DND-41 (cell line): ENCODE measurements at regions not wholly inside any gene's neighbourhood (a gene's known extent, or its start where the extent isn't known, plus 50 kb on each side); places are given as distances from the start of the nearest gene placed in this dataset.

Experiments used
- ATAC-seq: fragments of 200-7000 bp; cut with Tn5 transposase; 3 replicates; pipeline ENCODE4 v1.9.1; 2021; ENCODE audit warnings: low read depth; ENCODE audit not compliant: insufficient read depth
- DNase-seq: peaks from one replicate; pipeline ENCODE4 v3.0.0-alpha.2; 2020
- H2AFZ ChIP-seq: 2 replicates; pipeline ENCODE4 v1.6.0; 2012; ENCODE audit warnings: low read depth, low read length
- H3K27ac ChIP-seq: 2 replicates; pipeline ENCODE4 v1.5.1; 2012; ENCODE audit warnings: low read length, inconsistent platforms
- H3K27me3 ChIP-seq: fragments of 200-600 bp; sonication (generic); 2 replicates; pipeline ENCODE4 v1.6.0; 2012; ENCODE audit warnings: low read length, mild to moderate bottlenecking, inconsistent platforms; ENCODE audit not compliant: insufficient read depth, poor library complexity
- H3K36me3 ChIP-seq: 2 replicates; pipeline ENCODE4 v1.5.1; 2012; ENCODE audit warnings: low read length, inconsistent platforms; ENCODE audit not compliant: insufficient read depth
- H3K4me1 ChIP-seq: 2 replicates; pipeline ENCODE4 v1.5.1; 2012; ENCODE audit warnings: mild to moderate bottlenecking, low read length; ENCODE audit not compliant: insufficient read depth
- H3K4me2 ChIP-seq: 2 replicates; pipeline ENCODE4 v1.6.0; 2012; ENCODE audit warnings: mild to moderate bottlenecking, moderate library complexity, low read length, inconsistent platforms; ENCODE audit not compliant: insufficient read depth
- H3K4me3 ChIP-seq, 2 experiments: fragments of 200-600 bp in 1 of 2; shearing (Covaris generic) in 1 of 2; 2 replicates each; pipeline ENCODE4 v1.5.1; 2012 to 2016; ENCODE audit warnings: inconsistent platforms in 2 of 2, low read length in 2 of 2, mild to moderate bottlenecking in 2 of 2, low read depth in 1 of 2, moderate library complexity in 1 of 2
- H3K79me2 ChIP-seq: 2 replicates; pipeline ENCODE4 v1.6.0; 2012; ENCODE audit warnings: low read length, inconsistent platforms; ENCODE audit not compliant: insufficient read depth
- H3K9ac ChIP-seq: 2 replicates; pipeline ENCODE4 v1.6.0; 2012; ENCODE audit warnings: low read depth, mild to moderate bottlenecking, inconsistent platforms, low read length, moderate library complexity
- H3K9me3 ChIP-seq: 2 replicates; pipeline ENCODE4 v1.5.1; 2012; ENCODE audit warnings: low read length, moderate library complexity, mild to moderate bottlenecking, inconsistent platforms; ENCODE audit not compliant: insufficient read depth, severe bottlenecking
- H4K20me1 ChIP-seq: 2 replicates; pipeline ENCODE4 v1.6.0; 2012; ENCODE audit warnings: low read length; ENCODE audit not compliant: insufficient read depth
- CTCF ChIP-seq: IDR thresholded peaks from 2 replicates; pipeline ENCODE4 v1.5.1; 2012; ENCODE audit warnings: borderline replicate concordance, low read length, moderate library complexity, mild to moderate bottlenecking; ENCODE audit not compliant: poor library complexity, severe bottlenecking; ENCODE audit errors: extremely low read depth
- EZH2 ChIP-seq: IDR thresholded peaks from 3 replicates; pipeline ENCODE4 v1.6.1; 2012; ENCODE audit warnings: borderline replicate concordance, low read depth, mild to moderate bottlenecking, moderate library complexity, low read length, inconsistent platforms; ENCODE audit not compliant: severe bottlenecking

GRCh38 chr18:11412811-11413210 lies 196.6 kb upstream of the SLC35G4 start:
- H2AFZ ChIP-seq = no peak overlapping the region
- no peaks in the 10 kb centered on the region for H4K20me1 ChIP-seq
- no peak overlapping the region for H3K9ac ChIP-seq
- TF ChIP-seq CTCF = no peak
- TF ChIP-seq EZH2 = no peak
- no peaks in the 10 kb centered on the region for H3K36me3 ChIP-seq
- H3K9me3 ChIP-seq = no peaks in the 10 kb centered on the region
- H3K27ac ChIP-seq = no peak overlapping the region
- H3K4me1 ChIP-seq = no peaks in the 10 kb centered on the region
- H3K4me3 ChIP-seq = no peak overlapping the region
- no peaks in the 10 kb centered on the region for H3K27me3 ChIP-seq
- no peak overlapping the region for H3K4me2 ChIP-seq
- ATAC-seq = no peak
- no peaks in the 10 kb centered on the region for H3K79me2 ChIP-seq
- DNase-seq = no peak

GRCh38 chr18:11411048-11411447 lies 198.3 kb upstream of the SLC35G4 start:
- H3K79me2 ChIP-seq = no peaks in the 10 kb centered on the region
- no peaks in the 10 kb centered on the region for H3K36me3 ChIP-seq
- no peaks in the 10 kb centered on the region for H3K9me3 ChIP-seq
- H4K20me1 ChIP-seq = no peaks in the 10 kb centered on the region
- no peak overlapping the region for H2AFZ ChIP-seq
- H3K4me3 ChIP-seq = no peak overlapping the region
- no peaks in the 10 kb centered on the region for H3K4me1 ChIP-seq
- no peak overlapping the region for H3K9ac ChIP-seq
- H3K27ac ChIP-seq = no peak overlapping the region
- no peak for TF ChIP-seq CTCF
- no peak for TF ChIP-seq EZH2
- H3K27me3 ChIP-seq = no peaks in the 10 kb centered on the region
- H3K4me2 ChIP-seq = no peak overlapping the region
- DNase-seq (no peak), ATAC-seq (no peak)

- H3K9ac ChIP-seq = no peak overlapping the region
- DNase-seq (no peak), ATAC-seq (no peak)
- no peaks in the 10 kb centered on the region for H3K27me3 ChIP-seq
- no peaks in the 10 kb centered on the region for H3K79me2 ChIP-seq
- H3K27ac ChIP-seq = no peak overlapping the region
- H3K4me2 ChIP-seq = no peak overlapping the region
- H3K4me3 ChIP-seq = no peak overlapping the region
- no peak overlapping the region for H2AFZ ChIP-seq
- H3K9me3 ChIP-seq = no peaks in the 10 kb centered on the region
- H4K20me1 ChIP-seq = no peaks in the 10 kb centered on the region
- no peaks in the 10 kb centered on the region for H3K36me3 ChIP-seq
- no peaks in the 10 kb centered on the region for H3K4me1 ChIP-seq
- TF ChIP-seq CTCF (no peak), EZH2 (no peak)
These were observed 200.8 kb upstream of the SLC35G4 start for GRCh38 chr18:11408555-11409065.

- Histone ChIP-seq H3K9me3 (no peaks in the 10 kb centered on the region), H3K79me2 (no peaks in the 10 kb centered on the region), H3K27me3 (no peaks in the 10 kb centered on the region), H3K36me3 (no peaks in the 10 kb centered on the region), H3K9ac (no peak overlapping the region), H4K20me1 (no peaks in the 10 kb centered on the region), H3K27ac (no peak overlapping the region), H3K4me1 (no peaks in the 10 kb centered on the region), H3K4me2 (no peak overlapping the region), H2AFZ (no peak overlapping the region), H3K4me3 (no peak overlapping the region)
- TF ChIP-seq EZH2 = no peak
- no peak for TF ChIP-seq CTCF
- DNase-seq (no peak), ATAC-seq (no peak)
These were observed 201.5 kb upstream of the SLC35G4 start for GRCh38 chr18:11407940-11408339.
